Sigmoid colon (tissue), 6 donors: ENCODE measurements at regions not wholly inside any gene's neighbourhood (a gene's known extent, or its start where the extent isn't known, plus 50 kb on each side); places are given as distances from the start of the nearest gene placed in this dataset.
"Not testable (repeated sequence)": the region's sequence is repeated elsewhere in the genome, so short reads cannot be mapped to it uniquely, and the experiment has no call there.

Source experiments
- DNase-seq: peaks from one replicate; pipeline ENCODE4 v3.0.0-alpha.2; 2019
- H3K27ac ChIP-seq, 4 donors: fragments of 200-600 bp; sonication (generic); one replicate each; pipeline ENCODE4 v1.5.1; 2016 to 2019; ENCODE audit warnings: mild to moderate bottlenecking in 1 of 4
- H3K27me3 ChIP-seq, 3 donors: fragments of 200-600 bp; sonication (generic); one replicate each; pipeline ENCODE4 v1.5.1; 2019; ENCODE audit warnings: mild to moderate bottlenecking in 1 of 3
- H3K36me3 ChIP-seq, 4 donors: fragments of 200-600 bp; sonication (generic); one replicate each; pipeline ENCODE4 v1.5.1; 2016 to 2019
- H3K4me1 ChIP-seq, 4 donors: fragments of 200-600 bp; sonication (generic); one replicate each; pipeline ENCODE4 v1.5.1; 2017 to 2019
- H3K4me3 ChIP-seq, 4 donors: fragments of 200-600 bp; sonication (generic); one replicate each; pipeline ENCODE4 v1.5.1; 2017 to 2019; ENCODE audit warnings: mild to moderate bottlenecking in 2 of 4, moderate library complexity in 1 of 4
- H3K9me3 ChIP-seq, 4 donors: fragments of 200-600 bp in 3 of 4; sonication (generic) in 3 of 4; one replicate each; pipeline versions ENCODE4 v1.5.1 to v1.6.1; 2013 to 2019
- CTCF ChIP-seq, 4 experiments: fragments of 450-650 bp in 3 of 4; fragments of 200-600 bp in 1 of 4; IDR thresholded peaks; one replicate each; pipeline ENCODE4 v1.5.1; 2016 to 2019; ENCODE audit warnings: antibody characterized with exemption in 4 of 4, mild to moderate bottlenecking in 3 of 4, moderate library complexity in 2 of 4
- EP300 ChIP-seq, 4 donors: sonication (generic); formaldehyde crosslinking; IDR thresholded peaks; one replicate each; pipeline ENCODE4 v1.6.1; 2017; ENCODE audit warnings: antibody characterized with exemption in 4 of 4
- POLR2A ChIP-seq, 2 donors: fragments of 450-650 bp; IDR thresholded peaks; one replicate each; pipeline ENCODE4 v1.6.1; 2016; ENCODE audit warnings: antibody characterized with exemption in 2 of 2, mild to moderate bottlenecking in 2 of 2, moderate library complexity in 2 of 2
- POLR2AphosphoS5 ChIP-seq, 4 donors: sonication (generic); formaldehyde crosslinking; IDR thresholded peaks; one replicate each; pipeline ENCODE4 v1.6.1; 2017; ENCODE audit warnings: antibody characterized with exemption in 4 of 4
- WGBS, 2 donors: extraction: QIAGEN DNeasy Blood & Tissue Kit; methylation state at CpG; one replicate each; pipeline ENCODE4 v1.1.7; 2013; 5-methylcytosine and 5-hydroxymethylcytosine counted together
- intact Hi-C: fragments of 100-400 bp; cut with DNase I; formaldehyde crosslinking; loops from one replicate; pipeline ENCODE4 v1.15.1; 2023
- donor health status: healthy with polysubstance abuse.
- donor health status: healthy.

- no peak for DNase-seq
- H3K4me3 ChIP-seq = no peak overlapping the region
- H3K27ac ChIP-seq = no peak overlapping the region
- TF ChIP-seq EP300 (IDR thresholded peaks at IDR 0.05) (no peak), CTCF (IDR thresholded peaks at IDR 0.05) (no peak), POLR2A (IDR thresholded peaks at IDR 0.05) (no peak), POLR2AphosphoS5 (IDR thresholded peaks at IDR 0.05) (no peak)
- intact Hi-C loops = no loop called here
- H3K4me1 ChIP-seq = no peaks in the 10 kb centered on the region
- H3K27me3 ChIP-seq = no peaks in the 10 kb centered on the region
- 85 to 88% methylated on average over 10 of the region's 10 CpGs for WGBS, 2 donors
- H3K36me3 ChIP-seq = no peaks in the 10 kb centered on the region
- peaks cover 0 to 3% (median 0%) of the 10 kb centered on the region in 4 donors for H3K9me3 ChIP-seq
These were observed 1339.5 kb upstream of the MAP3K7 start for GRCh38 chr6:91926361-91926760.

- intact Hi-C loops = no loop called here
- Histone ChIP-seq H3K4me3 (no peak overlapping the region), H3K27me3 (no peaks in the 10 kb centered on the region), H3K36me3 (no peaks in the 10 kb centered on the region), H3K4me1 (no peaks in the 10 kb centered on the region), H3K9me3 (peaks cover 0 to 2% (median 0%) of the 10 kb centered on the region in 4 donors), H3K27ac (no peak overlapping the region)
- TF ChIP-seq POLR2AphosphoS5 (IDR thresholded peaks at IDR 0.05) = no peak
- no peak for TF ChIP-seq POLR2A (IDR thresholded peaks at IDR 0.05)
- no peak for TF ChIP-seq EP300 (IDR thresholded peaks at IDR 0.05)
- TF ChIP-seq CTCF (IDR thresholded peaks at IDR 0.05) = no peak
- DNase-seq = no peak
- 95 to 98% methylated on average over 2 of the region's 2 CpGs for WGBS, 2 donors
These were observed 1325.1 kb upstream of the MAP3K7 start for GRCh38 chr6:91911945-91912344.

- H3K4me1 ChIP-seq = no peaks in the 10 kb centered on the region
- H3K27me3 ChIP-seq = no peaks in the 10 kb centered on the region
- WGBS, 2 donors = 63 to 82% methylated on average over 4 of the region's 4 CpGs
- H3K27ac ChIP-seq = no peak overlapping the region
- no peak overlapping the region for H3K4me3 ChIP-seq
- TF ChIP-seq CTCF (IDR thresholded peaks at IDR 0.05) = no peak
- no peak for TF ChIP-seq EP300 (IDR thresholded peaks at IDR 0.05)
- TF ChIP-seq POLR2A (IDR thresholded peaks at IDR 0.05) = no peak
- TF ChIP-seq POLR2AphosphoS5 (IDR thresholded peaks at IDR 0.05) = no peak
- intact Hi-C loops = no loop called here
- no peaks in the 10 kb centered on the region for H3K36me3 ChIP-seq
- no peak for DNase-seq
- H3K9me3 ChIP-seq = no peaks in the 10 kb centered on the region
These were observed 1317.8 kb upstream of the MAP3K7 start for GRCh38 chr6:91904586-91905164.

GRCh38 chr6:91895599-91896285, 1308.9 kb upstream of the MAP3K7 start:
- intact Hi-C loops = no loop called here
- no peak for TF ChIP-seq POLR2AphosphoS5 (IDR thresholded peaks at IDR 0.05)
- WGBS, 2 donors = 71 to 76% methylated on average over 6 of the region's 6 CpGs
- Histone ChIP-seq H3K4me1 (no peaks in the 10 kb centered on the region), H3K36me3 (no peaks in the 10 kb centered on the region), H3K27me3 (no peaks in the 10 kb centered on the region), H3K4me3 (no peak overlapping the region), H3K27ac (no peak overlapping the region), H3K9me3 (no peaks in the 10 kb centered on the region)
- no peak for DNase-seq

- Histone ChIP-seq H3K4me1 (no peaks in the 10 kb centered on the region), H3K27ac (no peak overlapping the region), H3K9me3 (peaks cover 0 to 10% (median 0%) of the 10 kb centered on the region in 4 donors), H3K36me3 (no peaks in the 10 kb centered on the region), H3K4me3 (no peak overlapping the region), H3K27me3 (no peaks in the 10 kb centered on the region)
- TF ChIP-seq POLR2A (IDR thresholded peaks at IDR 0.05) = no peak
- TF ChIP-seq EP300 (IDR thresholded peaks at IDR 0.05) = no peak
- no peak for TF ChIP-seq POLR2AphosphoS5 (IDR thresholded peaks at IDR 0.05)
- TF ChIP-seq CTCF (IDR thresholded peaks at IDR 0.05) = no peak
- no peak for DNase-seq
- intact Hi-C loops = no loop called here
- whole genome bisulfite sequencing, 2 donors = 70 to 91% methylated on average over 2 of the region's 2 CpGs
These were observed 1299.4 kb upstream of the MAP3K7 start for GRCh38 chr6:91886183-91886795.

GRCh38 chr6:91881791-91882190, 1294.9 kb upstream of the MAP3K7 start:
- WGBS, 2 donors = 89 to 95% methylated on average over 16 of the region's 16 CpGs
- H3K4me1 ChIP-seq, H3K27ac ChIP-seq, H3K36me3 ChIP-seq, intact Hi-C loops, DNase-seq, H3K27me3 ChIP-seq, H3K4me3 ChIP-seq: not testable (repeated sequence)
- peaks cover 0 to 10% (median 0%) of the 10 kb centered on the region in 4 donors for H3K9me3 ChIP-seq
